ENCODE measurements at regions not wholly inside any gene's neighbourhood (a gene's known extent, or its start where the extent isn't known, plus 50 kb on each side); places are given as distances from the start of the nearest gene placed in this dataset.

- in situ Hi-C loops (cut with HindIII; ENCODE audit: low pct_unique_long_range_greater_than_20kb, low sequenced_read_pairs): no loop called here
- no peaks in the 10 kb centered on the region; the same call in 1 of the 2 replicates for H3K27me3 ChIP-seq (ENCODE audit: control insufficient read depth, insufficient read depth, low read length)
Observed at GRCh38 chr4:106507440-106507839, 138.9 kb upstream of the GIMD1 start.

DNA sequence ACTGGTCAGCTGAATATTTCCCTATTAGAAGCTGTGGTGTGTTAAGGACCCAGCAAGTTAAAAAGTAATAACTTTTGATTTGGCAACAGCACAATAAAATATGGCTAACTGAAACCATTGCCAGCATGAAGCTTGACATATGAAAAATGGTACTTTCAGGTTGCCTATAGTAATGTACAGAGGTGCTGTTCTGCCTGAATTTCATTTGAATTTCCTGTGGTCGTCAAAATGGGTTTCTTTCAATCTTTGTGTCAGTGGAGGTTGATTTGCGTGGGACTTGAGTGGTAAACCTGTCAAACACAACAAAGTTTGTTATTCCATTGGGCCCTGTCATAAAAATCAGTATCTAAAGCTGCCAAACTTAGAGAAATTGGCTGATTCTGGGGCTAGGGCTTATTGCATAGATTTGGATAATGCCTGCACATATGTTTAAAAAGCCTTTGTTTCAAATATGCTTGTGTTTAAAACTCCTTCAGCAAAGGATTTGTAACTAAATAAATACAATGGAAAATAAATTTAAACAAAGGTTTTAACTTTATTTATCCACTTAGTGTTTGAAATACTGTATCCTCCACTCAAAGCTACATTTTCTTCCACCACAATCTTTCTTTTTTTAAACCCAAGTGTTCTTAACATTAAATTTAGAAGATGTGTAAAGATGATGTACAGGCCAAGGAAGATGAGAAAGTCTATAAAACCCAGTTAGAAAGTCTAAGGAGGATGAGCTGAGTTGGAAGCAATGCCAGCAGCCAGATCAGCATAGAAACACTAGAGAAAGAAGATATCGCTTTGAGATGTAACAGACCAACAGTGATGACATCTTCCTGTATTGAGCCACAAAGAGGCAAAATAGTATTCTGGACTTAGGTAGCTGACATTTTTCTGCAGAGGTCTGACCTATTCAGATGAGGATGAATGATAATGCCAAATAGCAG is 134.8 kb upstream of the GIMD1 start:
- H3K4me1 ChIP-seq (ENCODE audit: control insufficient read depth, insufficient read depth, low read length): no peaks in the 10 kb centered on the region
- ATAC-seq (no peak), DNase-seq (ENCODE audit: low read depth, low spot score) (no peak)
- TF ChIP-seq, protein P1, sequence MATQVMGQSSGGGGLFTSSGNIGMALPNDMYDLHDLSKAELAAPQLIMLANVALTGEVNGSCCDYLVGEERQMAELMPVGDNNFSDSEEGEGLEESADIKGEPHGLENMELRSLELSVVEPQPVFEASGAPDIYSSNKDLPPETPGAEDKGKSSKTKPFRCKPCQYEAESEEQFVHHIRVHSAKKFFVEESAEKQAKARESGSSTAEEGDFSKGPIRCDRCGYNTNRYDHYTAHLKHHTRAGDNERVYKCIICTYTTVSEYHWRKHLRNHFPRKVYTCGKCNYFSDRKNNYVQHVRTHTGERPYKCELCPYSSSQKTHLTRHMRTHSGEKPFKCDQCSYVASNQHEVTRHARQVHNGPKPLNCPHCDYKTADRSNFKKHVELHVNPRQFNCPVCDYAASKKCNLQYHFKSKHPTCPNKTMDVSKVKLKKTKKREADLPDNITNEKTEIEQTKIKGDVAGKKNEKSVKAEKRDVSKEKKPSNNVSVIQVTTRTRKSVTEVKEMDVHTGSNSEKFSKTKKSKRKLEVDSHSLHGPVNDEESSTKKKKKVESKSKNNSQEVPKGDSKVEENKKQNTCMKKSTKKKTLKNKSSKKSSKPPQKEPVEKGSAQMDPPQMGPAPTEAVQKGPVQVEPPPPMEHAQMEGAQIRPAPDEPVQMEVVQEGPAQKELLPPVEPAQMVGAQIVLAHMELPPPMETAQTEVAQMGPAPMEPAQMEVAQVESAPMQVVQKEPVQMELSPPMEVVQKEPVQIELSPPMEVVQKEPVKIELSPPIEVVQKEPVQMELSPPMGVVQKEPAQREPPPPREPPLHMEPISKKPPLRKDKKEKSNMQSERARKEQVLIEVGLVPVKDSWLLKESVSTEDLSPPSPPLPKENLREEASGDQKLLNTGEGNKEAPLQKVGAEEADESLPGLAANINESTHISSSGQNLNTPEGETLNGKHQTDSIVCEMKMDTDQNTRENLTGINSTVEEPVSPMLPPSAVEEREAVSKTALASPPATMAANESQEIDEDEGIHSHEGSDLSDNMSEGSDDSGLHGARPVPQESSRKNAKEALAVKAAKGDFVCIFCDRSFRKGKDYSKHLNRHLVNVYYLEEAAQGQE (IDR thresholded peaks at IDR 0.05; ENCODE audit: insufficient read depth in 1 of 2, low read depth in 2 of 2, low read length in 1 of 2): no peak
- TF ChIP-seq TCF7L2 (IDR thresholded peaks at IDR 0.05; ENCODE audit: low read depth, low read length) (no peak), POLR2AphosphoS5 (IDR thresholded peaks at IDR 0.05; ENCODE audit: low read depth, low read length) (no peak), SIN3A (IDR thresholded peaks at IDR 0.05; ENCODE audit: borderline replicate concordance, insufficient read depth, low read depth, low read length) (no peak)
- TF ChIP-seq, protein P2, sequence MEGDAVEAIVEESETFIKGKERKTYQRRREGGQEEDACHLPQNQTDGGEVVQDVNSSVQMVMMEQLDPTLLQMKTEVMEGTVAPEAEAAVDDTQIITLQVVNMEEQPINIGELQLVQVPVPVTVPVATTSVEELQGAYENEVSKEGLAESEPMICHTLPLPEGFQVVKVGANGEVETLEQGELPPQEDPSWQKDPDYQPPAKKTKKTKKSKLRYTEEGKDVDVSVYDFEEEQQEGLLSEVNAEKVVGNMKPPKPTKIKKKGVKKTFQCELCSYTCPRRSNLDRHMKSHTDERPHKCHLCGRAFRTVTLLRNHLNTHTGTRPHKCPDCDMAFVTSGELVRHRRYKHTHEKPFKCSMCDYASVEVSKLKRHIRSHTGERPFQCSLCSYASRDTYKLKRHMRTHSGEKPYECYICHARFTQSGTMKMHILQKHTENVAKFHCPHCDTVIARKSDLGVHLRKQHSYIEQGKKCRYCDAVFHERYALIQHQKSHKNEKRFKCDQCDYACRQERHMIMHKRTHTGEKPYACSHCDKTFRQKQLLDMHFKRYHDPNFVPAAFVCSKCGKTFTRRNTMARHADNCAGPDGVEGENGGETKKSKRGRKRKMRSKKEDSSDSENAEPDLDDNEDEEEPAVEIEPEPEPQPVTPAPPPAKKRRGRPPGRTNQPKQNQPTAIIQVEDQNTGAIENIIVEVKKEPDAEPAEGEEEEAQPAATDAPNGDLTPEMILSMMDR (IDR thresholded peaks at IDR 0.05): no peak
- H3K27ac ChIP-seq (ENCODE audit: low read length): no peak overlapping the region
- H3K4me3 ChIP-seq (ENCODE audit: low read depth in 2 of 2, low read length in 2 of 2): no peak overlapping the region
- no peaks in the 10 kb centered on the region; the same call in 1 of the 2 replicates for H3K27me3 ChIP-seq (ENCODE audit: control insufficient read depth, insufficient read depth, low read length)
- CTCF ChIA-PET: no interaction called here
- H3K9me3 ChIP-seq (ENCODE audit: control insufficient read depth, insufficient read depth, low read depth, low read length): no peaks in the 10 kb centered on the region
- POLR2A ChIA-PET: no interaction called here
- BruUV-seq (replicated peaks): no TSS peak
- in situ Hi-C loops (cut with HindIII; ENCODE audit: low pct_unique_long_range_greater_than_20kb, low sequenced_read_pairs): no loop called here
- intact Hi-C loops (cut with micrococcal nuclease; ENCODE audit: unreplicated experiment): loop anchor here (10.0 kb wide), 1 partner anchor 239 kb away; no protein-coding TSS in a partner anchor
- no peaks in the 10 kb centered on the region for H3K36me3 ChIP-seq (ENCODE audit: control insufficient read depth, insufficient read depth, low read length)

More at GRCh38 chr4:106507440-106507839, 138.9 kb upstream of the GIMD1 start:
- intact Hi-C loops (cut with micrococcal nuclease; ENCODE audit: unreplicated experiment): loop anchor here (10.0 kb wide), 1 partner anchor 243 kb away; no protein-coding TSS in a partner anchor
- no TSS peak for BruUV-seq (replicated peaks)
- no peak for DNase-seq (ENCODE audit: low read depth, low spot score)
- H3K9me3 ChIP-seq (ENCODE audit: control insufficient read depth, insufficient read depth, low read depth, low read length): no peaks in the 10 kb centered on the region
- TF ChIP-seq POLR2AphosphoS5 (IDR thresholded peaks at IDR 0.05; ENCODE audit: low read depth, low read length) (no peak), TCF7L2 (IDR thresholded peaks at IDR 0.05; ENCODE audit: low read depth, low read length) (no peak), SIN3A (IDR thresholded peaks at IDR 0.05; ENCODE audit: borderline replicate concordance, insufficient read depth, low read depth, low read length) (no peak)
- TF ChIP-seq, protein P1 (IDR thresholded peaks at IDR 0.05; ENCODE audit: insufficient read depth in 1 of 2, low read depth in 2 of 2, low read length in 1 of 2): no peak
- TF ChIP-seq, protein P2 (IDR thresholded peaks at IDR 0.05): no peak
- no peak for ATAC-seq
- CTCF ChIA-PET: no interaction called here
- H3K4me1 ChIP-seq (ENCODE audit: control insufficient read depth, insufficient read depth, low read length): no peaks in the 10 kb centered on the region
- H3K27ac ChIP-seq (ENCODE audit: low read length): no peak overlapping the region
- POLR2A ChIA-PET: no interaction called here
- no peaks in the 10 kb centered on the region for H3K36me3 ChIP-seq (ENCODE audit: control insufficient read depth, insufficient read depth, low read length)
- H3K4me3 ChIP-seq (ENCODE audit: low read depth in 2 of 2, low read length in 2 of 2): no peak overlapping the region

Measured in Panc1 (cell line).